BLaER1 (cell line): ENCODE measurements at regions not wholly inside any gene's neighbourhood (a gene's known extent, or its start where the extent isn't known, plus 50 kb on each side); places are given as distances from the start of the nearest gene placed in this dataset.
"Not testable (repeated sequence)": the region's sequence is repeated elsewhere in the genome, so short reads cannot be mapped to it uniquely, and the experiment has no call there.

Source experiments
- H3K27ac ChIP-seq: shearing (Covaris generic); formaldehyde crosslinking; 2 replicates; pipeline ENCODE4 v1.8.1; 2022
- H3K27me3 ChIP-seq: shearing (Covaris generic); formaldehyde crosslinking; 2 replicates; pipeline ENCODE4 v1.8.1; 2022
- H3K36me3 ChIP-seq: shearing (Covaris generic); formaldehyde crosslinking; 2 replicates; pipeline ENCODE4 v1.8.1; 2022
- H3K4me1 ChIP-seq: shearing (Covaris generic); formaldehyde crosslinking; 2 replicates; pipeline ENCODE4 v1.8.1; 2022
- H3K4me2 ChIP-seq: shearing (Covaris generic); formaldehyde crosslinking; 2 replicates; pipeline ENCODE4 v1.8.1; 2022
- H3K4me3 ChIP-seq: shearing (Covaris generic); formaldehyde crosslinking; 2 replicates; pipeline ENCODE4 v1.8.1; 2022
- H3K9ac ChIP-seq: shearing (Covaris generic); formaldehyde crosslinking; 2 replicates; pipeline ENCODE4 v1.8.1; 2022
- H3K9me3 ChIP-seq: shearing (Covaris generic); formaldehyde crosslinking; 2 replicates; pipeline ENCODE4 v1.8.1; 2022
- H4K20me1 ChIP-seq: shearing (Covaris generic); formaldehyde crosslinking; 2 replicates; pipeline ENCODE4 v1.8.1; 2022
- Cebpa-rat ChIP-seq: shearing (Covaris generic); IDR thresholded peaks from 2 replicates; pipeline ENCODE4 v1.8.1; 2022

- H3K36me3 ChIP-seq = no peaks in the 10 kb centered on the region
- no peak overlapping the region for H3K4me3 ChIP-seq
- no peaks in the 10 kb centered on the region for H3K4me1 ChIP-seq
- no peak overlapping the region for H3K27ac ChIP-seq
- no peaks in the 10 kb centered on the region for H4K20me1 ChIP-seq
- H3K27me3 ChIP-seq = no peaks in the 10 kb centered on the region
- TF ChIP-seq Cebpa-rat = no peak
- H3K9ac ChIP-seq = no peak overlapping the region
- H3K9me3 ChIP-seq = no peaks in the 10 kb centered on the region
- no peak overlapping the region for H3K4me2 ChIP-seq
Measured at GRCh38 chr4:59727745-59728144, 1472.4 kb upstream of the ADGRL3 start.

- Histone ChIP-seq H4K20me1 (no peaks in the 10 kb centered on the region), H3K4me3 (no peak overlapping the region), H3K9me3 (no peaks in the 10 kb centered on the region), H3K9ac (no peak overlapping the region), H3K36me3 (no peaks in the 10 kb centered on the region), H3K4me2 (no peak overlapping the region), H3K4me1 (no peaks in the 10 kb centered on the region), H3K27ac (no peak overlapping the region), H3K27me3 (no peaks in the 10 kb centered on the region)
- no peak for TF ChIP-seq Cebpa-rat
Measured at GRCh38 chr4:59728496-59728895, 1471.6 kb upstream of the ADGRL3 start.

GRCh38 chr4:59729321-59729720 is 1470.8 kb upstream of the ADGRL3 start:
- no peak overlapping the region for H3K27ac ChIP-seq
- H3K9me3 ChIP-seq = no peaks in the 10 kb centered on the region
- no peaks in the 10 kb centered on the region for H3K4me1 ChIP-seq
- H3K36me3 ChIP-seq = no peaks in the 10 kb centered on the region
- no peak overlapping the region for H3K4me2 ChIP-seq
- no peak overlapping the region for H3K4me3 ChIP-seq
- no peaks in the 10 kb centered on the region for H4K20me1 ChIP-seq
- H3K27me3 ChIP-seq = no peaks in the 10 kb centered on the region
- TF ChIP-seq Cebpa-rat = no peak
- no peak overlapping the region for H3K9ac ChIP-seq

- Histone ChIP-seq H3K27ac (no peak overlapping the region), H4K20me1 (no peaks in the 10 kb centered on the region), H3K27me3 (no peaks in the 10 kb centered on the region), H3K4me3 (no peak overlapping the region), H3K4me1 (no peaks in the 10 kb centered on the region), H3K4me2 (no peak overlapping the region), H3K36me3 (no peaks in the 10 kb centered on the region), H3K9me3 (no peaks in the 10 kb centered on the region), H3K9ac (no peak overlapping the region)
- no peak for TF ChIP-seq Cebpa-rat
Measured at GRCh38 chr4:59748433-59748832, 1451.7 kb upstream of the ADGRL3 start.

GRCh38 chr4:59759082-59759825 is 1440.9 kb upstream of the ADGRL3 start:
- Histone ChIP-seq H3K4me1 (no peaks in the 10 kb centered on the region), H3K27me3 (no peaks in the 10 kb centered on the region), H3K4me2 (no peak overlapping the region), H3K4me3 (no peak overlapping the region), H3K9me3 (peaks cover 11% of the 10 kb centered on the region), H3K9ac (no peak overlapping the region), H3K36me3 (no peaks in the 10 kb centered on the region), H3K27ac (no peak overlapping the region), H4K20me1 (no peaks in the 10 kb centered on the region)
- TF ChIP-seq Cebpa-rat = no peak

GRCh38 chr4:59762344-59762743 is 1437.8 kb upstream of the ADGRL3 start:
- TF ChIP-seq Cebpa-rat = no peak
- H3K9ac ChIP-seq = no peak overlapping the region
- H3K4me3 ChIP-seq = no peak overlapping the region
- H3K4me1 ChIP-seq = no peaks in the 10 kb centered on the region
- peaks cover 11% of the 10 kb centered on the region for H3K9me3 ChIP-seq
- no peaks in the 10 kb centered on the region for H4K20me1 ChIP-seq
- no peak overlapping the region for H3K4me2 ChIP-seq
- no peaks in the 10 kb centered on the region for H3K36me3 ChIP-seq
- H3K27me3 ChIP-seq = no peaks in the 10 kb centered on the region
- no peak overlapping the region for H3K27ac ChIP-seq

GRCh38 chr4:59770601-59771264 is 1429.4 kb upstream of the ADGRL3 start:
- Histone ChIP-seq H3K9me3 (no peaks in the 10 kb centered on the region), H3K4me3 (no peak overlapping the region), H3K9ac (no peak overlapping the region), H4K20me1 (no peaks in the 10 kb centered on the region), H3K36me3 (no peaks in the 10 kb centered on the region), H3K27ac (no peak overlapping the region), H3K27me3 (no peaks in the 10 kb centered on the region), H3K4me1 (no peaks in the 10 kb centered on the region), H3K4me2 (no peak overlapping the region)
- no peak for TF ChIP-seq Cebpa-rat

GRCh38 chr4:59772641-59773139 is 1427.4 kb upstream of the ADGRL3 start:
- Histone ChIP-seq H3K27me3 (no peaks in the 10 kb centered on the region), H3K9me3 (no peaks in the 10 kb centered on the region), H3K36me3 (no peaks in the 10 kb centered on the region), H4K20me1 (no peaks in the 10 kb centered on the region), H3K4me3 (no peak overlapping the region), H3K4me1 (no peaks in the 10 kb centered on the region), H3K4me2 (no peak overlapping the region), H3K27ac (no peak overlapping the region), H3K9ac (no peak overlapping the region)
- TF ChIP-seq Cebpa-rat = no peak

GRCh38 chr4:59780271-59780670 is 1419.9 kb upstream of the ADGRL3 start:
- not testable (repeated sequence) for H3K9me3 ChIP-seq, H3K36me3 ChIP-seq, H3K4me3 ChIP-seq, H4K20me1 ChIP-seq, H3K9ac ChIP-seq, H3K27ac ChIP-seq, H3K4me2 ChIP-seq, H3K4me1 ChIP-seq, H3K27me3 ChIP-seq

GRCh38 chr4:59805176-59805575 is 1395.0 kb upstream of the ADGRL3 start:
- no peak for TF ChIP-seq Cebpa-rat
- no peak overlapping the region for H3K9ac ChIP-seq
- no peaks in the 10 kb centered on the region for H3K27me3 ChIP-seq
- no peaks in the 10 kb centered on the region for H3K4me1 ChIP-seq
- no peaks in the 10 kb centered on the region for H3K36me3 ChIP-seq
- no peaks in the 10 kb centered on the region for H4K20me1 ChIP-seq
- H3K4me3 ChIP-seq = no peak overlapping the region
- H3K9me3 ChIP-seq = 0 out of 2 replicates have a peak, but pooled peaks cover 7% of the 10 kb centered on the region
- no peak overlapping the region for H3K27ac ChIP-seq
- no peak overlapping the region for H3K4me2 ChIP-seq
